HG02763 (cell line): ENCODE measurements at regions not wholly inside any gene's neighbourhood (a gene's known extent, or its start where the extent isn't known, plus 50 kb on each side); places are given as distances from the start of the nearest gene placed in this dataset.
"Not testable (repeated sequence)": the region's sequence is repeated elsewhere in the genome, so short reads cannot be mapped to it uniquely, and the experiment has no call there.

Source experiments
- ATAC-seq: cut with Tn5 transposase; IDR thresholded peaks from one replicate; pipeline ENCODE4 v1.9.1; 2021; ENCODE audit warnings: mild to moderate bottlenecking, moderate library complexity; ENCODE audit not compliant: unreplicated experiment

- no peak for ATAC-seq
Observed at GRCh38 chr5:133859073-133859472, 109.4 kb downstream of the C5orf15 start.

DNA sequence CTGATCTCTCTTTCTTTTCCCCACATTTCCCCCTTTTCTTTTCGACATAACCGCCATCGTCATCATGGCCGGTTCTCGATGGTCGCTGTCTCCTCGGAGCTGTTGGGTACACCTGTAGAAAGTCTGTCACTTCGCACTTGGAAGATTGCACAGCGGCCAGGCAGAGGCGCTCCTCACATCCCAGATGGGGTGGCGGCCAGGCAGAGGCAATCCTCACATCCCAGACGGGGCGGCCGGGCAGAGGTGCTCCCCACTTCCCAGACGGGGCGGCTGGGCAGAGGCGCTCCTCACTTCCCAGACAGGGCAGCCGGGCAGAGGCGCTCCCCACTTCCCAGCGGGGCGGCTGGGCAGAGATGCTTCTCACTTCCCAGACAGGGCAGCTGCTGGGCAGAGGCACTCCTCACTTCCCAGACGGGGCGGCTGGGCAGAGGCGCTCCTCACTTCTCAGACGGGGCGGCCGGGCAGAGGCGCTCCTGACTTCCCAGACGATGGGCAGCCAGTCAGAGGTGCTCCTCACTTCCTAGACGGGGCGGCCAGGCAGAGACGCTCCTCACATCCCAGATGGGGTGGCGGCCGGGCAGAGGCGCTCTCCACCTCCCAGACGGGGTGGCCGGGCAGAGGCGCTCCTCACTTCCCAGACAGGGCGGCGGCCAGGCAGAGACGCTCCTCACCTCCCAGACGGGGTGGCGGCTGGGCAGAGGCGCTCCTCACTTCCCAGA lies 110.7 kb downstream of the C5orf15 start:
- not testable (repeated sequence) for ATAC-seq

- no peak for ATAC-seq
Observed at GRCh38 chr5:133854554-133854953, 113.9 kb downstream of the C5orf15 start.

DNA sequence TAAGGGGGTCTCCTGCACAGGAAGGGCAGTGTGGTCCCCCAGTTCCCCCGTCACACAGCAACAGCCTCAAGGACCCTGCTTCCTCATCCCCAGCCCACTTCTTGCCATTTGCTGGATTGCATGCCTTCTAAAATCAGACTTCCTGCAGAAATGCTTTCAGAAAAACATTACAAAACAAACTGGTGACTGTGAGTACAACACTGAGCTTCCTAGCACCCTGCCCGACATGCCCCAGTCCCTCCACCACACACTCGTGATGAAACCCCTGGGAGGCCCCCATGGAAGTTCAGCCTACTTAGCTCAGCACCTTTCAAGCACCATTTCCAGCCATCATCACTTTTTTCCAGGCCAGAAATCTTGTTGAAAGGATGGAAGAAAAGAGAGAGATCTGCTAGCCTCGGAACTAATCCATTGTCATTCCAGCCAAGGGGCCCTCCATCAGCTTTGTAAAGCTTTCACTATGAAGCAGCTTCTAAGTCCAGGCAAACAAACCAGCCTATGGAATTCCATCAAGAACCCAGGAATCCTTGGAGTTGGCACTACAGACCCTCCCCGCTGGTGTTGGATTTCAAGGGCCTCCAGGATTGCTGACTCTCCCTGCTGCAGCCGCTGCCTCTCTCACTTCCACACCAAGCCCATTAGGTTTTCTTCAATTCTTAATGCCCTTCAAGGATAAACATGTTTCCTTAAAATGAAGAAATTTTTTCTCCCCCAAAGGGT lies 114.6 kb downstream of the C5orf15 start:
- no peak for ATAC-seq

GRCh38 chr5:133851521-133851920 lies 116.9 kb downstream of the C5orf15 start:
- ATAC-seq, result no peak

GRCh38 chr5:133850811-133851210 lies 117.6 kb downstream of the C5orf15 start:
- ATAC-seq, result no peak

- no peak for ATAC-seq
Observed at GRCh38 chr5:133849116-133849515, 119.3 kb downstream of the C5orf15 start.

GRCh38 chr5:133848341-133848811 lies 120.0 kb downstream of the C5orf15 start:
- ATAC-seq, result no peak

GRCh38 chr5:133847886-133848285 lies 120.5 kb downstream of the C5orf15 start:
- no peak for ATAC-seq

- ATAC-seq, result no peak
Observed at GRCh38 chr5:133847301-133847700, 121.1 kb downstream of the C5orf15 start.

- ATAC-seq, result no peak
Observed at GRCh38 chr5:133846478-133847226, 121.8 kb downstream of the C5orf15 start.

- ATAC-seq, result no peak
Observed at GRCh38 chr5:133845271-133845670, 123.2 kb downstream of the C5orf15 start.

DNA sequence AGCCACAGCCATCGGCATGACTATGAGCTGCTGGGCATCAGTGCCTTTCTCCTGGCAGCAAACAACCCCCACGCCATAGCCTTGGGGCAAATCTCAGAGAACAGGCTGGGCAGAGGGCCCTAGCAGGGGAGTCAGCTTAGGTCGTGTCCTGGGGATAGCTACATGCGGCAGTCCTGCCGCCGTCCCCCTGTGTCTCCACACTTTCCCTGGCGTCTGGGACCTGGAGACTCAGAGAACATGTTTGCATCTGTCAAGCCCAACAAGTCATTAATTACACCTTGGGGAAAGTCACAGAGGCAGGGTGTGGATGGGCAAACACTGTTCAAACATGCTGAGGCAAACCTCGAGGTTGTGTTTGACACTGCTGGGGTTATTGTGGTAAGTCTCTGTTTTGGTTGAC lies 123.6 kb downstream of the C5orf15 start:
- ATAC-seq, result no peak

- no peak for ATAC-seq
Observed at GRCh38 chr5:133843911-133844310, 124.5 kb downstream of the C5orf15 start.

DNA sequence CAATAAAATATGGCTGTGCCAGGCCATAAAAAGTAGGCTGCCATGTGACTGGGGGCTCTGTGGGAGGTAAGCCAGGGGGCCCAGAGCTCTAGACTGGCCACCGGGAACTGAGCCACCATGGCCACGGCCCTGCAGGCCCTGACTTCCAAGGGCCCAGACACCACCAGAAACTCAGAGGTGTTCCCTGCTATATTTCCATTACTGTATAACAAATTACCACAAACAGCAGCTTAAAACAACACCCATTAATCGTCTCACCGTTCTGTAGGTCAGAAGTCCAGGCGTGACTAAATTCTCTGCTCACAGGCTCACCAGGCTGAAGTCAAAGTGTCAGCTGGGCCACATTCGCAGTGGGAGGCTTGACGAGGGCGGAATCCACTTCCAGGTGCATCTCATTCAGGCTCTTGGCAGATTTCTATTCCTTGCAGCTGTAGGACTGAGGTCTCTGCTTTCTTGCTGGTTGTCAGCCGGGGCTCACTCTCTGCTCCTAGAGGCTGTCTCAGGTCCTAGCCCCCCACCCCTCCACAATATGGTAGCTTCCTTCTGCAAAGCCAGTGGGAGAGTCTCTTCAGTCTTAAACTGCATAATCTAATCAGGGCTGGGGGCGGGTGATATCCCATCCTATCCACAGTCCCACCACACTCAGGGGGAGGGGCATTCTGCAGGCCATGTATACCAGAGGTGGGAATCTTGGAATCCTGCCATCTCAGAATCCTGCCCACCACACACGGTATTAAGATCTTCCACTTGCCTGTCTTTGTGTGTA lies 125.4 kb downstream of the C5orf15 start:
- ATAC-seq, result no peak

GRCh38 chr5:133841831-133842750 lies 126.3 kb downstream of the C5orf15 start:
- no peak for ATAC-seq

GRCh38 chr5:133840168-133840567 lies 128.3 kb downstream of the C5orf15 start:
- ATAC-seq, result no peak

- ATAC-seq, result no peak
Observed at GRCh38 chr5:133839721-133840120, 128.7 kb downstream of the C5orf15 start.

DNA sequence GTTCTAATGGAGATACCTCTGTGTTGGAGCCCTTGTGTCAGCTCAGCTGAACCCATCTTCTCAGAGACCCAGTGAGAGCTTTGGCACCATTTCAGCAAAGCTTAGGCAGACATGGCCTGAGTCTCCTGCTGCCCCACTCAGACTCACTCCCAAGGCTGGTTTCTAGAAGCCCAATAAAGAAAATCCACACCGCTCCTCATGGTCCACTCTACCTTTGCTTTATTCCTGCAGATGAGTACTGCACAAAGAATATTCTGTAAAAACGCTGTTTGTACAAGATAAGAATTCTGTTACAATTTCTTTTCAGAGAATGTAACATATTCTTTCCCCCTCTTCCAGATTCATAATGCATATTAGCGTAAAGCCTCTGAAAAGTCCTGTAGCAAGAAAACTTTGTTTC lies 129.3 kb downstream of the C5orf15 start:
- no peak for ATAC-seq

GRCh38 chr5:133838286-133838685 lies 130.1 kb downstream of the C5orf15 start:
- no peak for ATAC-seq
